ENCODE measurements at regions not wholly inside any gene's neighbourhood (a gene's known extent, or its start where the extent isn't known, plus 50 kb on each side); places are given as distances from the start of the nearest gene placed in this dataset.
A peak's percentile ranks its signal among the peaks of the same experiment; 100 is the strongest.

- TF ChIP-seq CTCF (IDR thresholded peaks at IDR 0.05; ENCODE audit: low read depth, low read length, missing control alignments), result peak; percentile 84
- no peak overlapping the region; the same call in 1 of the 2 replicates for H3K4me3 ChIP-seq (ENCODE audit: low read depth, low read length)
- peak; percentile 30 for DNase-seq (ENCODE audit: low read depth)
Observed at GRCh38 chr1:209207701-209208286, 375.7 kb upstream of the CAMK1G start.

GRCh38 chr1:209208648-209209047 is 374.9 kb upstream of the CAMK1G start:
- H3K4me3 ChIP-seq (ENCODE audit: low read depth, low read length), result no peak overlapping the region
- no peak for TF ChIP-seq CTCF (IDR thresholded peaks at IDR 0.05; ENCODE audit: low read depth, low read length, missing control alignments)

GRCh38 chr1:209213989-209214388 is 369.5 kb upstream of the CAMK1G start:
- no peak for DNase-seq (ENCODE audit: low read depth)
- no peak overlapping the region for H3K4me3 ChIP-seq (ENCODE audit: low read depth, low read length)
- no peak for TF ChIP-seq CTCF (IDR thresholded peaks at IDR 0.05; ENCODE audit: low read depth, low read length, missing control alignments)

More at GRCh38 chr1:209208648-209209047, 374.9 kb upstream of the CAMK1G start:
- no peak for DNase-seq (ENCODE audit: low read depth)

- no peak overlapping the region for H3K4me3 ChIP-seq (ENCODE audit: low read depth, low read length)
- no peak for DNase-seq (ENCODE audit: low read depth)
- no peak for TF ChIP-seq CTCF (IDR thresholded peaks at IDR 0.05; ENCODE audit: low read depth, low read length, missing control alignments)
Observed at GRCh38 chr1:209215826-209216225, 367.7 kb upstream of the CAMK1G start.

- no peak overlapping the region for H3K4me3 ChIP-seq (ENCODE audit: low read depth, low read length)
- no peak for TF ChIP-seq CTCF (IDR thresholded peaks at IDR 0.05; ENCODE audit: low read depth, low read length, missing control alignments)
- DNase-seq (ENCODE audit: low read depth), result no peak
Observed at GRCh38 chr1:209218113-209218512, 365.4 kb upstream of the CAMK1G start.

- H3K4me3 ChIP-seq (ENCODE audit: low read depth, low read length), result no peak overlapping the region
- no peak for DNase-seq (ENCODE audit: low read depth)
- no peak for TF ChIP-seq CTCF (IDR thresholded peaks at IDR 0.05; ENCODE audit: low read depth, low read length, missing control alignments)
Observed at GRCh38 chr1:209218981-209219380, 364.5 kb upstream of the CAMK1G start.
